Heart left ventricle (tissue), 16 donors: ENCODE measurements at regions not wholly inside any gene's neighbourhood (a gene's known extent, or its start where the extent isn't known, plus 50 kb on each side); places are given as distances from the start of the nearest gene placed in this dataset.

ENCODE experiments used
- ATAC-seq, 4 donors: fragments of 200-7000 bp; cut with Tn5 transposase; one replicate each; pipeline ENCODE4 v1.9.1; 2020 to 2022; ENCODE audit warnings: moderate library complexity in 4 of 4, mild to moderate bottlenecking in 3 of 4, moderate number of reproducible peaks in 1 of 4
- DNase-seq, 5 donors: peaks; one replicate each; pipeline ENCODE4 v3.0.0-alpha.2; 2020
- H3K27ac ChIP-seq, 12 donors: fragments of 200-600 bp; sonication (generic) in 4 of 12; one replicate each; pipeline versions ENCODE4 v1.5.0 to v1.8.0; 2016 to 2022; ENCODE audit warnings: mild to moderate bottlenecking in 2 of 12
- H3K27me3 ChIP-seq, 9 donors: fragments of 200-600 bp; sonication (generic) in 2 of 9; one replicate each; pipeline versions ENCODE4 v1.5.1 to v1.8.0; 2016 to 2022; ENCODE audit warnings: mild to moderate bottlenecking in 3 of 9
- H3K36me3 ChIP-seq, 9 donors: fragments of 200-600 bp; sonication (generic) in 2 of 9; one replicate each; pipeline versions ENCODE4 v1.5.0 to v1.8.0; 2018 to 2022; ENCODE audit warnings: mild to moderate bottlenecking in 2 of 9
- H3K4me1 ChIP-seq, 12 donors: fragments of 200-600 bp; sonication (generic) in 4 of 12; one replicate each; pipeline versions ENCODE4 v1.5.0 to v1.8.0; 2016 to 2022; ENCODE audit warnings: mild to moderate bottlenecking in 3 of 12
- H3K4me3 ChIP-seq, 12 donors: fragments of 200-600 bp; sonication (generic) in 4 of 12; one replicate each; pipeline versions ENCODE4 v1.5.0 to v1.8.0; 2017 to 2022; ENCODE audit warnings: mild to moderate bottlenecking in 9 of 12, moderate library complexity in 4 of 12
- H3K9me3 ChIP-seq, 12 donors: fragments of 200-600 bp; sonication (generic) in 4 of 12; one replicate each; pipeline versions ENCODE4 v1.5.0 to v1.8.0; 2016 to 2022; ENCODE audit warnings: mild to moderate bottlenecking in 1 of 12
- CTCF ChIP-seq, 12 donors: fragments of 200-600 bp; sonication (generic) in 4 of 12; IDR thresholded peaks; one replicate each; pipeline versions ENCODE4 v1.5.0 to v1.8.0; 2018 to 2022; ENCODE audit warnings: antibody characterized with exemption in 12 of 12, mild to moderate bottlenecking in 5 of 12
- POLR2A ChIP-seq, 2 donors: fragments of 450-650 bp; IDR thresholded peaks; one replicate each; pipeline ENCODE4 v1.6.1; 2017; ENCODE audit warnings: antibody characterized with exemption in 2 of 2, mild to moderate bottlenecking in 2 of 2, moderate library complexity in 2 of 2
- WGBS, 4 donors: extraction: QIAGEN DNeasy Blood & Tissue Kit in 2 of 4; methylation state at CpG; one replicate each; pipeline versions ENCODE4 v1.1.5 to v1.1.7; 2013 to 2018; 5-methylcytosine and 5-hydroxymethylcytosine counted together
- intact Hi-C, 10 donors: fragments of 100-400 bp; cut with DNase I; formaldehyde crosslinking; loops; one replicate each; pipeline versions ENCODE4 v1.11.1 to v1.14.2; 2022
- donor health status: ischemic (EF 13 %, LVEDD 7.1; RV severe dilation, severe dysfunction).
- donor health status: healthy with polysubstance abuse.
- donor health status: DM: no; HTN: yes; CAD: no.
- donor health status: DM: no; HTN: no; CAD: no.
- donor health status: ischemic (EF 25% LVEDD 6.9; RV normal size, moderate dysfunction).
- donor health status: ischemic (EF 25% LVEDD 5.7; RV mildly dilated, moderate dysfunction).
- donor health status: healthy.
- donor health status: DM: yes; HTN: yes; CAD: no.
- donor health status: ischemic (EF 35%, LVEDD 5.7; RV mildly dilated, moderate dysfunction).
- donor health status: nonischemic (EF 11% LVEDD 7.7; RV severe dilation, severe dysfunction).
- donor health status: DM: yes; HTN: yes; CAD: no.
- donor health status: PGD.
- donor health status: ischemic (EF 29% LVEDD 5.4; RV normal size, mild dysfunction).
- donor health status: nonischemic (EF 23%, LVEDD 6.1; RV moderate dilation, normal function).

- ATAC-seq (no peak), DNase-seq (no peak)
- peaks cover 0 to 5% (median 0%) of the 10 kb centered on the region in 9 donors for H3K27me3 ChIP-seq
- whole genome bisulfite sequencing, 4 donors, result 81 to 88% (median 83%) methylated on average over 1 of the region's 1 CpG
- H3K36me3 ChIP-seq, result no peaks in the 10 kb centered on the region
- intact Hi-C loops, result no loop called here
- H3K4me1 ChIP-seq, result peaks cover 0 to 6% (median 0%) of the 10 kb centered on the region in 12 donors
- no peak overlapping the region for H3K4me3 ChIP-seq
- TF ChIP-seq POLR2A (IDR thresholded peaks at IDR 0.05) (no peak), CTCF (IDR thresholded peaks at IDR 0.05) (no peak)
- no peaks in the 10 kb centered on the region for H3K9me3 ChIP-seq
- no peak overlapping the region for H3K27ac ChIP-seq
Observed at GRCh38 chr10:118110750-118111149, 64.0 kb upstream of the RAB11FIP2 start.

- TF ChIP-seq CTCF (IDR thresholded peaks at IDR 0.05), result no peak
- no peak for TF ChIP-seq POLR2A (IDR thresholded peaks at IDR 0.05)
- WGBS, 4 donors, result 77 to 87% (median 84%) methylated on average over 20 of the region's 20 CpGs
- Histone ChIP-seq H3K27ac (peak overlapping the region in 1 of 12 donors; percentile 41), H3K9me3 (no peaks in the 10 kb centered on the region), H3K36me3 (no peaks in the 10 kb centered on the region), H3K4me1 (no peaks in the 10 kb centered on the region), H3K27me3 (peaks cover 0 to 5% (median 0%) of the 10 kb centered on the region in 9 donors), H3K4me3 (no peak overlapping the region)
- DNase-seq, result no peak
- intact Hi-C loops, result loop anchor here in 4 of 10 donors (5.0 to 10.0 kb wide), 2 partner anchors 571 to 574 kb away; no protein-coding TSS in a partner anchor
- no peak for ATAC-seq
Observed at GRCh38 chr10:118108194-118109026, 61.7 kb upstream of the RAB11FIP2 start.

- DNase-seq, result no peak
- H3K36me3 ChIP-seq, result no peaks in the 10 kb centered on the region
- WGBS, 4 donors, result 65 to 73% (median 70%) methylated on average over 2 of the region's 2 CpGs
- H3K27ac ChIP-seq, result no peak overlapping the region
- no peaks in the 10 kb centered on the region for H3K9me3 ChIP-seq
- intact Hi-C loops, result loop anchor here in 4 of 10 donors (2.0 to 10.0 kb wide), 3 partner anchors 570 to 611 kb away; no protein-coding TSS in a partner anchor
- peaks cover 0 to 5% (median 0%) of the 10 kb centered on the region in 9 donors for H3K27me3 ChIP-seq
- H3K4me3 ChIP-seq, result no peak overlapping the region
- H3K4me1 ChIP-seq, result no peaks in the 10 kb centered on the region
- TF ChIP-seq POLR2A (IDR thresholded peaks at IDR 0.05) (no peak), CTCF (IDR thresholded peaks at IDR 0.05) (no peak)
- ATAC-seq, result no peak
Observed at GRCh38 chr10:118107541-118107940, 60.8 kb upstream of the RAB11FIP2 start.

- DNase-seq, result no peak
- Histone ChIP-seq H3K27me3 (peaks cover 0 to 5% (median 0%) of the 10 kb centered on the region in 9 donors), H3K4me3 (no peak overlapping the region), H3K27ac (no peak overlapping the region), H3K4me1 (no peaks in the 10 kb centered on the region), H3K9me3 (no peaks in the 10 kb centered on the region), H3K36me3 (no peaks in the 10 kb centered on the region)
- no peak for ATAC-seq
- intact Hi-C loops, result loop anchor here in 4 of 10 donors (2.0 to 10.0 kb wide), 3 partner anchors 570 to 610 kb away; no protein-coding TSS in a partner anchor
- no peak for TF ChIP-seq CTCF (IDR thresholded peaks at IDR 0.05)
- TF ChIP-seq POLR2A (IDR thresholded peaks at IDR 0.05), result no peak
- WGBS, 4 donors, result 89 to 100% (median 90%) methylated on average over 1 of the region's 1 CpG
Observed at GRCh38 chr10:118107040-118107439, 60.3 kb upstream of the RAB11FIP2 start.
